SK-N-SH (cell line): ENCODE measurements at regions not wholly inside any gene's neighbourhood (a gene's known extent, or its start where the extent isn't known, plus 50 kb on each side); places are given as distances from the start of the nearest gene placed in this dataset.

Experiments
- CTCF ChIA-PET: fragments of 300-600, 350-600 bp; formaldehyde crosslinking; extraction: SDS; loops from one replicate; lab custom pipeline; 2021; lab: Yijun Ruan, JAX
- POLR2A ChIA-PET: fragments of 350-600 bp; sonication (Branson Sonifier 250); formaldehyde crosslinking; extraction: SDS; loops from one replicate; lab custom pipeline; 2020; ENCODE audit warnings: antibody characterized with exemption, inconsistent platforms; lab: Yijun Ruan, JAX
- DNase-seq: peaks from one replicate; pipeline ENCODE4 v3.0.0; 2012
- H2AFZ ChIP-seq: fragments of 200-600 bp; sonication (generic); 2 replicates; pipeline ENCODE4 v1.8.1; 2016; ENCODE audit warnings: antibody characterized with exemption, mild to moderate bottlenecking, low read depth
- H3F3A ChIP-seq: fragments of 200-600 bp; sonication (generic); replicated peaks from 2 replicates; pipeline ENCODE3; 2016; ENCODE audit warnings: antibody characterized with exemption, mild to moderate bottlenecking; ENCODE audit not compliant: insufficient read depth
- H3K27ac ChIP-seq, 2 experiments: fragments of 200-500 bp in 1 of 2; fragments of 200-600 bp in 1 of 2; sonication (Bioruptor generic) in 1 of 2; sonication (generic), shearing (Covaris generic) in 1 of 2; 2 replicates each; pipeline versions ENCODE4 v1.5.1 to v1.6.1; 2014 to 2016; ENCODE audit warnings: low read depth in 2 of 2, inconsistent platforms in 1 of 2, low read length in 1 of 2, mild to moderate bottlenecking in 1 of 2, mixed read lengths in 1 of 2
- H3K27me3 ChIP-seq: fragments of 200-600 bp; sonication (generic), shearing (Covaris generic); 2 replicates; pipeline ENCODE4 v1.6.1; 2016; ENCODE audit warnings: mixed run types; ENCODE audit not compliant: insufficient read depth
- H3K36me3 ChIP-seq, 2 experiments: fragments of 200-500 bp in 1 of 2; fragments of 200-600 bp in 1 of 2; sonication (Bioruptor generic) in 1 of 2; sonication (generic) in 1 of 2; replicated peaks in 1 of 2; 2 replicates each; pipeline versions ENCODE3 to v1.5.1; 2014 to 2016; ENCODE audit warnings: low read length in 1 of 2, mild to moderate bottlenecking in 1 of 2; ENCODE audit not compliant: insufficient read depth in 2 of 2, control insufficient read depth in 1 of 2
- H3K4me1 ChIP-seq, 2 experiments: fragments of 200-500 bp in 1 of 2; fragments of 200-600 bp in 1 of 2; sonication (Bioruptor generic) in 1 of 2; sonication (generic), shearing (Covaris generic) in 1 of 2; 2 replicates each; pipeline versions ENCODE4 v1.5.1 to v1.6.1; 2014 to 2016; ENCODE audit warnings: low read depth in 1 of 2, low read length in 1 of 2, mixed run types in 1 of 2; ENCODE audit not compliant: insufficient read depth in 2 of 2, control insufficient read depth in 1 of 2
- H3K4me2 ChIP-seq: fragments of 200-600 bp; sonication (generic), shearing (Covaris generic); 2 replicates; pipeline ENCODE4 v1.6.1; 2017; ENCODE audit warnings: mixed run types
- H3K4me3 ChIP-seq, 2 experiments: fragments of 200-500 bp in 1 of 2; fragments of 200-600 bp in 1 of 2; sonication (Bioruptor generic) in 1 of 2; sonication (generic), shearing (Covaris generic) in 1 of 2; 2 replicates each; pipeline versions ENCODE4 v1.5.1 to v1.8.1; 2014 to 2016; ENCODE audit warnings: low read depth in 2 of 2, inconsistent platforms in 1 of 2, low read length in 1 of 2, mild to moderate bottlenecking in 1 of 2, mixed read lengths in 1 of 2, moderate library complexity in 1 of 2
- H3K79me2 ChIP-seq: fragments of 200-600 bp; sonication (generic); 2 replicates; pipeline ENCODE4 v1.8.1; 2017; ENCODE audit warnings: mild to moderate bottlenecking; ENCODE audit not compliant: insufficient read depth
- H3K9ac ChIP-seq: fragments of 200-600 bp; sonication (generic); 2 replicates; pipeline ENCODE4 v1.6.1; 2017; ENCODE audit warnings: mixed run types
- H3K9me2 ChIP-seq: fragments of 200-600 bp; sonication (generic); 2 replicates; pipeline ENCODE4 v1.6.1; 2017; ENCODE audit warnings: mixed run types
- H3K9me3 ChIP-seq: fragments of 200-600 bp; sonication (generic); 2 replicates; pipeline ENCODE4 v1.6.1; 2017; ENCODE audit warnings: mixed run types, mild to moderate bottlenecking, moderate library complexity
- H4K20me1 ChIP-seq: fragments of 200-600 bp; sonication (generic); 2 replicates; pipeline ENCODE4 v1.6.1; 2017; ENCODE audit warnings: mild to moderate bottlenecking, mixed run types; ENCODE audit not compliant: insufficient read depth
- CHD2 ChIP-seq: fragments of 150-350 bp; IDR thresholded peaks from 2 replicates; pipeline ENCODE4 v1.6.1; 2018; ENCODE audit warnings: low read length; ENCODE audit not compliant: partially characterized antibody
- CTCF ChIP-seq: fragments of 200-600 bp; sonication (generic); IDR thresholded peaks from 2 replicates; pipeline ENCODE4 v1.6.1; 2017; ENCODE audit warnings: antibody characterized with exemption, mild to moderate bottlenecking, moderate library complexity
- EP300 ChIP-seq, 2 experiments: IDR thresholded peaks; 2 replicates each; pipeline versions ENCODE4 v1.4.0 to v1.6.1; 2012; ENCODE audit warnings: borderline replicate concordance in 1 of 2, low read depth in 1 of 2, low read length in 1 of 2
- EZH2phosphoT487 ChIP-seq: fragments of 200-600 bp; sonication (generic); IDR thresholded peaks from 2 replicates; pipeline ENCODE4 v1.6.1; 2017; ENCODE audit warnings: low read depth, mixed run types, mild to moderate bottlenecking, antibody characterized with exemption, moderate library complexity, borderline replicate concordance
- FOSL2 ChIP-seq: IDR thresholded peaks from 2 replicates; pipeline ENCODE4 v1.4.0; 2012; ENCODE audit warnings: low read depth, mild to moderate bottlenecking, moderate library complexity, borderline replicate concordance
- FOXJ3 ChIP-seq: sonication (generic); formaldehyde crosslinking; IDR thresholded peaks from 2 replicates; pipeline ENCODE4 v1.5.1; 2020; ENCODE audit warnings: mild to moderate bottlenecking, missing genetic modification reagents
- GABPA ChIP-seq: IDR thresholded peaks from 2 replicates; pipeline ENCODE4 v1.4.0; 2012; ENCODE audit warnings: low read depth, mild to moderate bottlenecking
- GATA2 ChIP-seq: sonication (generic); formaldehyde crosslinking; IDR thresholded peaks from 2 replicates; pipeline ENCODE4 v1.5.0; 2020; ENCODE audit warnings: mild to moderate bottlenecking, missing genetic modification reagents
- IRF3 ChIP-seq: fragments of 150-350 bp; IDR thresholded peaks from 2 replicates; pipeline ENCODE4 v1.6.1; 2016; ENCODE audit warnings: mild to moderate bottlenecking, low read depth, low read length
- JUND ChIP-seq: IDR thresholded peaks from 2 replicates; pipeline ENCODE4 v1.4.0; 2012
- MEF2A ChIP-seq: IDR thresholded peaks from 2 replicates; pipeline ENCODE4 v1.4.0; 2012; ENCODE audit warnings: low read depth, borderline replicate concordance
- MXI1 ChIP-seq: IDR thresholded peaks from 2 replicates; pipeline ENCODE4 v1.6.1; 2012; ENCODE audit warnings: mild to moderate bottlenecking, low read depth, low read length, improper control_type of control experiment
- NFIC ChIP-seq: IDR thresholded peaks from 2 replicates; pipeline ENCODE4 v1.4.0; 2012; ENCODE audit warnings: borderline replicate concordance
- NRF1 ChIP-seq: IDR thresholded peaks from 2 replicates; pipeline ENCODE4 v1.6.1; 2012; ENCODE audit warnings: low read depth, mild to moderate bottlenecking, low read length
- PBX3 ChIP-seq: IDR thresholded peaks from 2 replicates; pipeline ENCODE4; 2012
- RAD21 ChIP-seq: IDR thresholded peaks from 2 replicates; pipeline ENCODE4 v1.6.1; 2012; ENCODE audit warnings: mild to moderate bottlenecking, low read length
- RCOR1 ChIP-seq: fragments of 150-350 bp; IDR thresholded peaks from 2 replicates; pipeline ENCODE4 v1.6.1; 2017; ENCODE audit warnings: antibody characterized with exemption, low read length
- RXRA ChIP-seq: IDR thresholded peaks from 2 replicates; pipeline ENCODE4 v1.4.0; 2012; ENCODE audit warnings: low read depth, mild to moderate bottlenecking, borderline replicate concordance
- SIN3A ChIP-seq: IDR thresholded peaks from 2 replicates; pipeline ENCODE4 v1.6.1; 2012; ENCODE audit warnings: low read depth, mild to moderate bottlenecking, low read length, moderate library complexity, borderline replicate concordance
- SMC3 ChIP-seq: IDR thresholded peaks from 2 replicates; pipeline ENCODE4 v1.6.1; 2012; ENCODE audit warnings: low read depth, low read length, improper control_type of control experiment
- TAF1 ChIP-seq: IDR thresholded peaks from 2 replicates; pipeline ENCODE4 v1.6.1; 2012; ENCODE audit warnings: low read depth, mild to moderate bottlenecking, low read length, moderate library complexity, borderline replicate concordance
- TCF12 ChIP-seq: IDR thresholded peaks from 2 replicates; pipeline ENCODE4 v1.4.0; 2012
- TEAD4 ChIP-seq: IDR thresholded peaks from 2 replicates; pipeline ENCODE4 v1.4.0; 2012; ENCODE audit warnings: mild to moderate bottlenecking, borderline replicate concordance; ENCODE audit not compliant: insufficient read depth
- USF1 ChIP-seq: IDR thresholded peaks from 2 replicates; pipeline ENCODE4 v1.4.0; 2012; ENCODE audit warnings: low read depth, borderline replicate concordance
- YY1 ChIP-seq: IDR thresholded peaks from 2 replicates; pipeline ENCODE4 v1.4.0; 2012; ENCODE audit warnings: low read depth, mild to moderate bottlenecking
- whole genome bisulfite sequencing: methylation state at CpG from one replicate; pipeline ENCODE4 v1.1.6; 2017; ENCODE audit warnings: low lambda C conversion rate; 5-methylcytosine and 5-hydroxymethylcytosine counted together

GRCh38 chr5:51997949-51998348 lies 614.7 kb downstream of the ISL1 start (continued):
- TF ChIP-seq RAD21: peak; percentile 39; the same call in 1 of the 2 replicates
- peak; percentile 89 for TF ChIP-seq CHD2
- TF ChIP-seq EZH2phosphoT487: no peak
- TF ChIP-seq RCOR1: peak; percentile 88; the same call in 1 of the 2 replicates
- TF ChIP-seq JUND: no peak
- TF ChIP-seq GATA2 (CRISPR knock-in tag): peak; percentile 83
- no peak for TF ChIP-seq PBX3
- no peak for TF ChIP-seq NRF1
- TF ChIP-seq TAF1: no peak
- no peak for TF ChIP-seq YY1

GRCh38 chr5:52007230-52007858 lies 624.1 kb downstream of the ISL1 start:
- no peaks in the 10 kb centered on the region for H3F3A ChIP-seq
- H3K4me1 ChIP-seq: peaks cover 0 to 3% of the 10 kb centered on the region in 2 experiments; a peak in 1 of 4 replicates
- CTCF ChIA-PET: interaction anchor here (0.7 to 2.4 kb wide), 42 partner anchors 9 to 1049 kb away, joined by 3 to 33 read pairs (median 4); no protein-coding TSS in a partner anchor
- WGBS: 38% methylated on average over 5 of the region's 5 CpGs
- H3K9me3 ChIP-seq: no peaks in the 10 kb centered on the region
- no peaks in the 10 kb centered on the region for H4K20me1 ChIP-seq
- TF ChIP-seq RAD21 (peak; percentile 98), FOXJ3 (CRISPR knock-in tag) (no peak), IRF3 (no peak), SMC3 (peak; percentile 93), CTCF (peak; percentile 89), YY1 (peak; percentile 18; the same call in 1 of the 2 replicates), JUND (no peak), EP300 (IDR thresholded peaks at IDR 0.05; ENCODE audit: borderline replicate concordance in 1 of 2, low read depth in 1 of 2, low read length in 1 of 2) (0 out of 4 replicates have a peak, but pooled peaks of 1 of the 2 experiments have one; percentile 23), USF1 (no peak), GABPA (no peak), SIN3A (no peak), CHD2 (peak; percentile 49), RCOR1 (no peak), MXI1 (no peak), TEAD4 (no peak), TCF12 (no peak), GATA2 (CRISPR knock-in tag) (no peak), MEF2A (no peak), FOSL2 (no peak), NFIC (no peak), RXRA (no peak), TAF1 (no peak), NRF1 (no peak), PBX3 (no peak)
- POLR2A ChIA-PET: interaction anchor here (0.9 to 1.5 kb wide), 6 partner anchors 9 to 1044 kb away, joined by 3 to 5 read pairs (median 4); partner anchors contain the start of gene ISL1
- peaks cover 0 to 3% of the 10 kb centered on the region in 2 experiments for H3K36me3 ChIP-seq
- peak; percentile 44 for DNase-seq
- no peak overlapping the region for H3K9ac ChIP-seq
- no peak overlapping the region for H3K4me2 ChIP-seq
- no peaks in the 10 kb centered on the region for H3K9me2 ChIP-seq
- H3K79me2 ChIP-seq: no peaks in the 10 kb centered on the region
- H2AFZ ChIP-seq: no peak overlapping the region
- H3K27ac ChIP-seq: peak overlapping the region in 1 of 2 experiments; percentile 94; a peak in 2 of 4 replicates
- H3K27me3 ChIP-seq: no peaks in the 10 kb centered on the region
- peak overlapping the region in 1 of 2 experiments; percentile 21; a peak in 1 of 4 replicates for H3K4me3 ChIP-seq
